ENCODE measurements at regions not wholly inside any gene's neighbourhood (a gene's known extent, or its start where the extent isn't known, plus 50 kb on each side); places are given as distances from the start of the nearest gene placed in this dataset.

DNA sequence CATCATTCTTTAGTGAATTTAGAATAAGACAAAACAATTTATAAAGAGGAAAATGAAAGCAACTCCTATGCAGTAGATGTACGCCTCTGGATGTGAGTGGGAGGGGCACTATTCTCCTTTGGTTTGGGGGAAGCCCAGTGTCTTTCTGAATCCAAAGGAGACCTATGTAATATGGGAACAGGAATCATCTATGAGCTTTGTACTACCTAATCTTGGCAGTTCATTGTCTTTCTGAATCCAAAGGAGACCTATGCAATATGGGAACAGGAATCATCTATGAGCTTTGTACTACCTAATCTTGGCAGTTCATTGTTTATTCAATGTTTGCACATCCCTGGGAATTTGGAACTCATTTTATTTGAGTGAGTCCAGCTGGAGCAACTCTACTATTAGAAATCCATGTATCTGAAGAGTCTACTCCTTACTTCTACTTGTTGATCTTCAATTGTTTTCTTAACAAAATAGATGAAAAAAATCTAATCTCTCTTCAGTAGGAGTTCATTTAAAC is 401.1 kb upstream of the LRATD1 start:
- TF ChIP-seq TARDBP (IDR thresholded peaks at IDR 0.05) (no peak), SP1 (IDR thresholded peaks at IDR 0.05) (no peak)

Measured in HEK293T (cell line).